Tibial artery (tissue), 4 donors: ENCODE measurements at regions not wholly inside any gene's neighbourhood (a gene's known extent, or its start where the extent isn't known, plus 50 kb on each side); places are given as distances from the start of the nearest gene placed in this dataset.

Experiments used
- DNase-seq, 2 donors: peaks; one replicate each; pipeline ENCODE4 v3.0.0-alpha.2; 2019
- H3K27ac ChIP-seq, 2 donors: fragments of 200-600 bp; sonication (generic) in 1 of 2; 1 replicate in 1 of 2; 2 replicates in 1 of 2; pipeline ENCODE4 v1.5.1; 2018 to 2019; ENCODE audit warnings: mild to moderate bottlenecking in 1 of 2
- H3K27me3 ChIP-seq, 2 donors: fragments of 200-600 bp; sonication (generic) in 1 of 2; one replicate each; pipeline versions ENCODE4 v1.5.1 to v1.6.0; 2016 to 2019
- H3K36me3 ChIP-seq, 3 donors: fragments of 200-600 bp; sonication (generic) in 2 of 3; one replicate each; pipeline ENCODE4 v1.5.1; 2016 to 2019; ENCODE audit warnings: mild to moderate bottlenecking in 2 of 3
- H3K4me1 ChIP-seq, 4 donors: fragments of 200-600 bp; sonication (generic) in 2 of 4; 1 replicate in 3 of 4; 2 replicates in 1 of 4; pipeline ENCODE4 v1.5.1; 2016 to 2019
- H3K4me3 ChIP-seq, 2 donors: fragments of 200-600 bp; sonication (generic) in 1 of 2; 1 replicate in 1 of 2; 2 replicates in 1 of 2; pipeline ENCODE4 v1.5.1; 2018 to 2019; ENCODE audit warnings: mild to moderate bottlenecking in 2 of 2
- H3K9me3 ChIP-seq, 3 donors: fragments of 200-600 bp; sonication (generic) in 1 of 3; one replicate each; pipeline ENCODE4 v1.5.1; 2016 to 2019
- intact Hi-C: fragments of 100-400 bp; cut with DNase I; formaldehyde crosslinking; loops from one replicate; pipeline ENCODE4 v1.15.0; 2023; ENCODE audit warnings: low total_unique reads
- TF ChIP-seq, protein P1 (sequence below), 2 experiments: fragments of 200-600 bp in 1 of 2; fragments of 450-650 bp in 1 of 2; IDR thresholded peaks; one replicate each; pipeline ENCODE4 v1.5.1; 2017 to 2019; ENCODE audit warnings: antibody characterized with exemption in 2 of 2, mild to moderate bottlenecking in 1 of 2, moderate library complexity in 1 of 2

GRCh38 chr4:11297201-11297600 is 131.5 kb downstream of the HS3ST1 start:
- intact Hi-C loops, result no loop called here
- TF ChIP-seq, protein P1, sequence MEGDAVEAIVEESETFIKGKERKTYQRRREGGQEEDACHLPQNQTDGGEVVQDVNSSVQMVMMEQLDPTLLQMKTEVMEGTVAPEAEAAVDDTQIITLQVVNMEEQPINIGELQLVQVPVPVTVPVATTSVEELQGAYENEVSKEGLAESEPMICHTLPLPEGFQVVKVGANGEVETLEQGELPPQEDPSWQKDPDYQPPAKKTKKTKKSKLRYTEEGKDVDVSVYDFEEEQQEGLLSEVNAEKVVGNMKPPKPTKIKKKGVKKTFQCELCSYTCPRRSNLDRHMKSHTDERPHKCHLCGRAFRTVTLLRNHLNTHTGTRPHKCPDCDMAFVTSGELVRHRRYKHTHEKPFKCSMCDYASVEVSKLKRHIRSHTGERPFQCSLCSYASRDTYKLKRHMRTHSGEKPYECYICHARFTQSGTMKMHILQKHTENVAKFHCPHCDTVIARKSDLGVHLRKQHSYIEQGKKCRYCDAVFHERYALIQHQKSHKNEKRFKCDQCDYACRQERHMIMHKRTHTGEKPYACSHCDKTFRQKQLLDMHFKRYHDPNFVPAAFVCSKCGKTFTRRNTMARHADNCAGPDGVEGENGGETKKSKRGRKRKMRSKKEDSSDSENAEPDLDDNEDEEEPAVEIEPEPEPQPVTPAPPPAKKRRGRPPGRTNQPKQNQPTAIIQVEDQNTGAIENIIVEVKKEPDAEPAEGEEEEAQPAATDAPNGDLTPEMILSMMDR (IDR thresholded peaks at IDR 0.05), result no peak
- no peaks in the 10 kb centered on the region for H3K9me3 ChIP-seq
- no peak for DNase-seq
- no peaks in the 10 kb centered on the region for H3K27me3 ChIP-seq
- no peaks in the 10 kb centered on the region for H3K4me1 ChIP-seq
- no peak overlapping the region for H3K4me3 ChIP-seq
- H3K27ac ChIP-seq, result no peak overlapping the region
- H3K36me3 ChIP-seq, result no peaks in the 10 kb centered on the region

- Histone ChIP-seq H3K4me1 (no peaks in the 10 kb centered on the region), H3K4me3 (no peak overlapping the region), H3K27me3 (no peaks in the 10 kb centered on the region), H3K9me3 (no peaks in the 10 kb centered on the region), H3K36me3 (no peaks in the 10 kb centered on the region), H3K27ac (no peak overlapping the region)
- DNase-seq, result no peak
- intact Hi-C loops, result no loop called here
- TF ChIP-seq, protein P1 (IDR thresholded peaks at IDR 0.05), result no peak
Observed at GRCh38 chr4:11293866-11294265, 134.8 kb downstream of the HS3ST1 start.

- no peaks in the 10 kb centered on the region for H3K27me3 ChIP-seq
- H3K4me3 ChIP-seq, result no peak overlapping the region
- no peaks in the 10 kb centered on the region for H3K36me3 ChIP-seq
- H3K27ac ChIP-seq, result no peak overlapping the region
- TF ChIP-seq, protein P1 (IDR thresholded peaks at IDR 0.05), result no peak
- H3K4me1 ChIP-seq, result no peaks in the 10 kb centered on the region
- DNase-seq, result no peak
- intact Hi-C loops, result no loop called here
- H3K9me3 ChIP-seq, result peaks cover 0 to 5% (median 0%) of the 10 kb centered on the region in 3 donors
Observed at GRCh38 chr4:11287055-11287454, 141.6 kb downstream of the HS3ST1 start.

DNA sequence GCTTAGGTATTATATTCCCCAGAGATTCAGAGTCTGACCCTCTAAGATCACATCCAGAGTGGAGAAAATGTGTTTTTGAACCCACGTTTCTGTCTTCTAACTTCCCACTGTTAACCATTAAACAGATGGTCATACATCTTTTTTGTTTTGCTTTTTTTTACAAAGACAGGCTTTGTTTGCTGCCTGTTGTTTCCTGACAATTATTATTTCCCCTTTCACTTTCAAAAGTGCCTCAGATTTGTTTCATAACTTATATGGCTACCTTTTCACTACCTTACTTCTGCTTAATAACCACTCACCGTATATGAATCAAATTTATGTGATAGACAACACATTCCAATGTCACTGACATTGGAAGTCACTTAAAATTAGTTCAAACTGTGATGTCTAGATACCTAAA is 142.2 kb downstream of the HS3ST1 start:
- Histone ChIP-seq H3K4me3 (no peak overlapping the region), H3K4me1 (no peaks in the 10 kb centered on the region), H3K27ac (no peak overlapping the region), H3K36me3 (no peaks in the 10 kb centered on the region), H3K27me3 (no peaks in the 10 kb centered on the region), H3K9me3 (peaks cover 0 to 5% (median 0%) of the 10 kb centered on the region in 3 donors)
- intact Hi-C loops, result no loop called here
- no peak for DNase-seq
- TF ChIP-seq, protein P1 (IDR thresholded peaks at IDR 0.05), result no peak

GRCh38 chr4:11281720-11282119 is 147.0 kb downstream of the HS3ST1 start:
- no peaks in the 10 kb centered on the region for H3K4me1 ChIP-seq
- DNase-seq, result no peak
- H3K27me3 ChIP-seq, result no peaks in the 10 kb centered on the region
- no peaks in the 10 kb centered on the region for H3K36me3 ChIP-seq
- H3K9me3 ChIP-seq, result peaks cover 0 to 5% (median 0%) of the 10 kb centered on the region in 3 donors
- TF ChIP-seq, protein P1 (IDR thresholded peaks at IDR 0.05), result no peak
- no peak overlapping the region for H3K27ac ChIP-seq
- intact Hi-C loops, result no loop called here
- no peak overlapping the region for H3K4me3 ChIP-seq

- H3K4me1 ChIP-seq, result no peaks in the 10 kb centered on the region
- no peak for DNase-seq
- no peaks in the 10 kb centered on the region for H3K9me3 ChIP-seq
- H3K36me3 ChIP-seq, result no peaks in the 10 kb centered on the region
- no peaks in the 10 kb centered on the region for H3K27me3 ChIP-seq
- no peak overlapping the region for H3K27ac ChIP-seq
- TF ChIP-seq, protein P1 (IDR thresholded peaks at IDR 0.05), result no peak
- H3K4me3 ChIP-seq, result no peak overlapping the region
- intact Hi-C loops, result no loop called here
Observed at GRCh38 chr4:11271263-11271662, 157.4 kb downstream of the HS3ST1 start.
